ENCODE measurements at regions not wholly inside any gene's neighbourhood (a gene's known extent, or its start where the extent isn't known, plus 50 kb on each side); places are given as distances from the start of the nearest gene placed in this dataset.
"Not testable (repeated sequence)": the region's sequence is repeated elsewhere in the genome, so short reads cannot be mapped to it uniquely, and the experiment has no call there.

DNA sequence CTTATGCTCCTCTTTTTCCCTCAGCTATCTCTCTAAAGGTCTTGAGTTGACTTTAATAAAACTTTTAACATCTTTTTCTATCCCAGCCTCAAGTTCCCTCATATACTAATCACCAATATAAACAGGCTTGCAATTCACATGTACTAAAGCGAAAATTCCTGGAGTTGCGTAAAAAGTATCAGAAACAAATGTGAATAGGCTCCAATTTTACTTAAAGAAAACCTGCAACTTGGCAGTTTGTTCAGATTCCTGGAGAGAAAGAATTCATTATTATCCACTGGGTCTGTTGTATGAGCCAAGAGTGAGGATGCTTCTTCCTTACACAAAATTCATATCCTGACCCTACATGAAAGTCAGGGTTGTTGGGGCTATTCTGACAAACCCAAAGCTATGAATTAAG, 384.2 kb downstream of the DTWD2 start:
- no peak for DNase-seq (ENCODE audit: low spot score)

DNA sequence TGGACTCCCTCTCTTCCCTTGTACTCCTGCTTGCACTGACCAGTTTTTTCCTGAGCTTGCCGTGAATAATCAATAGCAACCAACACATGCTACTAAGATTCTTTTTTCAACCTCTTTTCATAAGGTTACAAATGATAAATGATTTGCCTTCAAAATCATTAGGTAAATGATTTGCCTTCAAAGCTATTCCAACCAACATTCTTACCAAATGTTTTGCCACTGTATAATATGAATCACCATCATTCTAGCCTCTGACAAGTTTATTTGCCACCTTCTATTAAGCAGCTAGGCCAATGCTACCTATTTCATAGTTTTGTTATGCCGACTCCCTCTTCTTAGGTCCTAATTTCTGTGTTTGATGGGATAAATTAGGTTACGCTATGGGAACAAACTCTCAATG, 385.1 kb downstream of the DTWD2 start:
- no peak for DNase-seq (ENCODE audit: low spot score)

DNA sequence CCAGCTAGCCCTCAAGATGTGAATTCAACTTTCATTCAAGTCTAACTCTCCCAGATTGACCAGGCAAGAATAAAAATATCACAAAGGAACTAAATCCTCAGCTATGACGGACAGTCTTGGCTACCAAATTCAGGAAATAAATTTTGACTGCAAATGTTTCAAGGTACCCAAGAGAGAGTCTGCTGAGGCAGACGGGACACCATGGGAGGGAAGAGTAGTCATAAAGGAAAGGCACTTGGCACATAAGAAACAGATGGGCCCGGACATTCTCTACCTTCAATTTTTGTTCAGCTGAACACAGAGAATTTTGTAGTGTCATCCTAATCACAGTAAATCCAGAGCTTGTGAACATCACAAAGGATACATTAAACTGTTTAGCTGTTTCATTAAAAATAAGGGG, 390.0 kb downstream of the DTWD2 start:
- no peak for DNase-seq (ENCODE audit: low spot score)

DNA sequence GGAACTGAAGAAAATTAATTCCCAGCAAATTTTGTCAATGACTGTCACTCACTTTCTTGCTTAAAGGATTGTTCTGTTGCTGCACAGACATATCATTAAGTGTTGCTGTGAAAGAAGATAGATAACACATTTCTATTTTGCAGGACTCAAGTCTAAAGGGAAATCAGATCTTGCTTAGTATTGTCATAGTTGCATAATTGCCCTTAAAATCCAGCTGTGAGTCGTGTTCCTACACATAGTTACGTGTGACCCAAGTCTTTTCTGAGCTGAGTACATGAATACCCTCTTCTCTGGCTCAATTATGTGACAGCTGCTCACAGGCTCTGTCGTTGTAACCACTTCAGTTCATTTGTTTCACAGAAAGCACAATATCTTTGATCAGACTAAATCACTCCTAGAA, 390.8 kb downstream of the DTWD2 start:
- no peak for DNase-seq (ENCODE audit: low spot score)

DNA sequence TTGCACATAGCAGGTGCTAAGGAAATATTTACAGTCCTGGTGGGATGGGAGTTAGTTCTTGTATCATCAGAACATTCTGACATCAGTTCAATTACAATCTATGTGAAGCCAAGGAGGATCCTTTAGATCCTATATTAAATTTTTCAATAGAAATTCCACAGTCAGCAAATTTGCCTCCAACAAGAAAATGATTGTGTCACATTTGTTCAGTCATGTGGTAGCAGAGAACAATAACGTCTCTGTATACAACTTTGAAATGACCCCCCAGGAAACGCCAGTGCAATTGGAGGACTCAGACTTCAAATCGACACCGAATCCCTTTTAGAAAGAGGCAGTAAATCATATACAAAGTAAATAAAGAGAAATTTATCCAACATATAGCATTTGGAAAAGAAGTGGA, 392.1 kb downstream of the DTWD2 start:
- no peak for DNase-seq (ENCODE audit: low spot score)

DNA sequence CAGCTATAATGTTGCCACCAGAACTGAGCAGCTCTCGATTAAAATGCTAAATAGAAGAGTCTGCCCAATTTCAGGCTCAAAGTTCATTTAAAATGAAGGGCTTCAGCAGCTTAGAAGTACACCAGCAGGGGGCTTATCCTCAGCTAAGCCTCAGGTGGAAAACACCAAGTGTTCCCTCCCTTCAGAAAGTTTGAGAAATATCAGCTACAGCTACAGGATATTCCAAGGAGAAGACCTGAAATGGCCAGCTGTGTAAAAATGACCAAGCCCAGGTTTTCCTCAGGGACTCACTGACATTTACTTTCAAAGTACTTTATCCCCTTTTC, 395.4 kb downstream of the DTWD2 start:
- no peak for DNase-seq (ENCODE audit: low spot score)

DNA sequence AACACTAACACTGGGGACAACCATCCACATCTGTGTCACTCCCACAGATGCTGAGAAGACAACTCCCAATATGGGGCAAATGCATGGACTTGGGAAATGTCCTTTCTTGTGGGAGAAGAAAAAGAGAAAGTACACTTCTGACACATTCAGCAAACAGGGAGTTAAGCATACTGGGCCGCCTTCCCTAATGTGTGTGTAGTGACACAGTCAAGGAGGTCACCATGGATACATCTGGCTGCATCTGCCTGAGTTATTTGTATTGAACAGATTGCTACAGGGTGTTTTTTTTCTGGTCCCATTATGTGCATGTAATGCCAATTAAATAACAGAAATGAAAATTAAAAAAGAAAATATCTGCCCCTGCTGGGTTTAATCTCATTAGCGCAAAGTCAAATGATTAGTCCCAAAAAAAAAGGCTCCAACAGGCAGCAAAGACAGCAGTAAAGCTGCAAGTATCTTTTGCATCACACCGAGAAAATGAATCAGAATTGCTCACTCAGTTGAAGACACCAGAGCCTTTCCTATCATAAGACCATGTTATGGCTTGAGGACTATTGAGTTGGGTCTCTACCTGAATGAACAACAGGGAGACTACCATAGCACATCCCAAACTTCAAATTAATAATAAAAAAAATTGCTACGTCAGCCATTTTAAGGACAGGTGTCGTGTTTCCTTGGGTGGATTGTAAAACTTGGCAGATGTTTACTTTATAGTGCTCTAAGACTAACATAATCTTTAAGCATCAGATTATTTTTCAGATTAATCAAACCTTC, 395.9 kb downstream of the DTWD2 start:
- DNase-seq (ENCODE audit: low spot score) = no peak

DNA sequence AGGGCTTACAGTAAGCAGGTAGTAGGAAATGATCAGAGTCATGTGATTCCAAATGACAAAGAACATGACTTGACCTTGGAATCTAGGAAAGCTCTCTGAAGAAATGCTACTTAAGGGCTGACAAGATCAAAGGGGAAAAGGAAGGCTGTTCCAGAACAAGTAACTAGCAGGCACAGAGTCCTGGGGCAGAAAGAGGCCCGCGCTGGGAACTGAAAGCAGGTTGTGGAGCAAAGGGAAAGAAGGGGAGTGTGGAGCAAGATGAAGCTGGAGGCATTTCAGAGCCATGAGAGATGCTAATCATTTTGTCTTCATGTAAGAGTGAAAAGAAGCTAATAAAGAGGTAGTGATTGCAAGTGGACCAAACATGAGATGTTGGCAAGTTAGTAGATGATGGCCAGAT, 397.5 kb downstream of the DTWD2 start:
- DNase-seq (ENCODE audit: low spot score) = no peak

DNA sequence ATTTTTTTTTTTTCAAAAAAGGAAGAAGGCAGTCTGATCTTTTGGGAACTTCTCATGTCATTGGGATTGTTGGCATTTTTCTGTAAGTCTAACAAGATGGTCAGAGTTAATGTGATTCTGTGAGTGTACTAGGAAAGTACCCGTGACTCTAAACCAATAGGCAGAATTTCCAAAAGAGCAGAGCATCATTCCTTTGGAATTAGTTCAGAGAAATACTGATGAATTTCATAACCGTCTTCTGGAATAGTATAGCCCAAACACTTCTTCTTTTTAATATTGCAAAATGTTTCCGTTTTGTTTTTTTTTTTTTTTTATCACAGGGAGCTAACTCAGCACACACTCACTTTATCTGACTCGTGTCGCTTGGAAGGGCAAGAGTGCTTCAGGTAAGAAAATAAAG, 407.4 kb downstream of the DTWD2 start:
- no peak for DNase-seq (ENCODE audit: low spot score)

DNA sequence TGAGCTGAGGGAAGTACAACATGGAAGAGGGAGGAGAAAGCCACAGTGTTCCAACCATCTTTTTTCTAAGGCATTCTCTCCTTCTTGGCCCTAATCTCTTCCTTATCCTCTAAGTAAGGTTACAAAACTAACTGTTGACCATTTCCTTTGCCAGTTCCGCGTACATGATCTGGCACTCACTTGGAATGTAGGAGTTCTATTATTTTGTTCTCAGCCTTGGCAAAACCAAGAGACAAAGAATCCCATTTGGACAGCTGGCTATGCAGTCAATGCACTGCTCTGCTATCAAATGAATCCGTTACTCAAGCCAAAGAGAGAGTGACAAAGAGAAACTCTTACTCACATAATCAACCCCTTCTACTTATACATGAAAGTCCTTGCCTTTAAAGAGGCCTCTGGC, 410.3 kb downstream of the DTWD2 start:
- DNase-seq (ENCODE audit: low spot score) = no peak

DNA sequence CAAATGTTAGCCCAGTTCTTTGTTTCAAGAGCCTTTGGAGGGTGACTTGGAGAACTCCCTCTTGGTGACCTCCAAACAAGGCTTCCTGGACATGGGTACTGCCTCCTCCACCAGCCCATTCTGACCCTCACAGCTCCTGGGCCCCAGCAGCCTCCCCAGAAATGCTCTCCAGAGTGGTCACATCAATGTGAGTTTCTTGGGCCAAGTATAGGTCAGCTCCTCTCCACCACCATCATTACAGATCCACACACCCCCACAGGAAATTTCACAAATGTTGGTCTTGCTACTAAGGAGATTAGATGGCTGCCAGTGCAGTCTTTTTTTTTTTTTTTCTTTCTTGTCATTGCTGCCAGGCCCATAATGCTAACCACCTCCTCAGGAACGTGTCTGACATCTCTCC, 410.7 kb downstream of the DTWD2 start:
- no peak for DNase-seq (ENCODE audit: low spot score)

DNA sequence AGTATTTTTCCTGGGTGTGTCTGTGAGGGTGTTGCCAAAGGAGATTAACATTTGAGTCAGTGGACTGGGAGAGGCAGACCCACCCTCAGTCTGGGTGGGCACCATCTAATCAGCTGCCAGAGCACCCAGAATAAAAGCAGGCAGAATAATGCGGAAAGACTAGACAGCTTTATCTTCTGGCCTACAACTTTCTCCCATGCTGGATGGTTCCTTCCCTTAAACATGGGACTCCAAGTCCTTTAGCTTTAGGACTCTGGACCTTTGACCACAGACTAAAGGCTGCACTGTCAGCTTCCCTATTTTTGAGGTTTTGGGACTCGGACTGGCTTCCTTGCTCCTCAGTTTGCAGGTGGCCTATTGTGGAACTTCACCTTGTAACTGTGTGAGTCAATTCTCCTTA, 418.1 kb downstream of the DTWD2 start:
- DNase-seq (ENCODE audit: low spot score) = not testable (repeated sequence)

DNA sequence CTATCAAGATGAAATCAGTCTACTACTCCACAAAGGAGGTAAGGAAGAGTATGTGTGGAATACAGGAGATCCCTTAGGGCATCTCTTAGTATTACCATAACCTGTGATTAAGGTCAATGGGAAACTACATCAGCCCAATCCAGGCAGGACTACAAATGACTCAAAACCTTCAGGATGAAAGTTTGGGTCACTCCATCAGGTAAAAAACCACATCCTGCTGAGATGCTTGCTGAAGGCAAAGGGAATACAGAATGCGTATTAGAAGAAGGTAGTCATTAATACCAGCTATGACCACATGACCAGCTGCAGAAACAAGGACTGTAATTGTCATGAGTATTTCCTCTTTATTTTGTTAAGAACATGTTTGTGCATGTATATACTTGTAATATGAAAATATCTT, 418.8 kb downstream of the DTWD2 start:
- DNase-seq (ENCODE audit: low spot score) = not testable (repeated sequence)

DNA sequence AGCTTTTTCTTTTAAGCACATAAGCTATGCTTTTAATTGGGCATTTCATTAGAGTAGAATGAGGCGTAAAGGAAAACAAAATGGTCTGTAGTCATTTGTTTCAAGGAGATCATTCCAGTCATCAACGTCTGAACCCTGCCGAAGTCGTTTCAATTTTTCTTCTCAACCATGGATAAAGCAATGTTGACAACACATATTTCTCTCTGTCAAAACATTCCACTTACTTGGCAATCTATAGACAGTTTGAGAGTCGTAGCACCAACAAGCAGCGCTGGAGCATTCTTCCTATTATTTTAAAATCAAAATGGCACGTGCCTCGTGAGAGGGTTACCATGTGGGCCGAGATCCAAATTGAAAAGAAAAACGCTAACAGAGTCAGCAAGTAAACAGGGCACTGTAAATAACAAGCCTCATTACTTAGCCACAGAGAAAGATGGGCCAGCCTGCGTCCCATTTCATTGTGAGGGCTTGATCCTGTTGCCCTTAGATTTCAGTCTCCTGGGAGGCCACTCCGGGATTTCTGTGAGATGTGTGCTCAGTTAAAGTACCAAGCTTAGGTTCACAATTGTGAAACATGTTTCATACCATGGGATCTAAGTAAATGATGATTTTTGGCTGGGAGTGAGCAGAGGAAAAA, 422.9 kb downstream of the DTWD2 start:
- DNase-seq (ENCODE audit: low spot score) = no peak

DNA sequence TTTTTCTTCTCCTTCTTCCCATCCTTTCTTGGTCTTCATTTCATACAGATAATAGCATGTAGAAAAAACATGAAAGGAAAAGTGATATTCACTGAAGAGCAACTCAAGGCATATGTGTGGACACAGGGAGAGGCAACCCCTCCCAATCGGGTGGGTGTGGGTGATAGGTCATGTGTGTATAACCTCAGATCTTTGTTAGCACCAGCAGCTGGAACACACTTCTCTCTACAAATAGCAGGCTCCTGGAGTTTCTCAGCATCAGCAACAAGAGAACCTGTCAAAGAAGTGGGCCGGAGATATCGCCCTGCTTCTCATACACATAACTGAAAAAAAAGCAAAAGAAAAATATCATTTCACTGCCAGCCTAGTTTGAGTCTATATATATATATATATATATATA, 426.4 kb downstream of the DTWD2 start:
- no peak for DNase-seq (ENCODE audit: low spot score)

DNA sequence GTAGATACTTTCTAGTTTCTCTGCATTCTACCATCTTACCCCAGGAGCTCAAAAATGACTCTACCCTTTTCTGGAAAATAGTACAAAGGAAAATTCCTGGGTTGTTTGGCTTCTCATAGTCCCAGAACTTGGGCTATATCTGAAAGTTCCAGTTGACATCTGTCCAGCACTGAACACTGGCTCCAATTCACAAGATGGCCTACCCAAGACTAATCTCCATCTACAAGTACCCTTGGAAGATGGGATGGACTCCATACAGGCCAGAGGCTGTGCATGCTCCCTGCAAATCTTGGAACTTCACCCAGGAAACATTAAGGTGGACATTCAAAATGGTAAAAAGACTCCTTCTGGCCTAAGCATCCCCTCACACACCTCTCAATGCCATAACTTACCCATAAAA, 427.1 kb downstream of the DTWD2 start:
- DNase-seq (ENCODE audit: low spot score) = no peak

DNA sequence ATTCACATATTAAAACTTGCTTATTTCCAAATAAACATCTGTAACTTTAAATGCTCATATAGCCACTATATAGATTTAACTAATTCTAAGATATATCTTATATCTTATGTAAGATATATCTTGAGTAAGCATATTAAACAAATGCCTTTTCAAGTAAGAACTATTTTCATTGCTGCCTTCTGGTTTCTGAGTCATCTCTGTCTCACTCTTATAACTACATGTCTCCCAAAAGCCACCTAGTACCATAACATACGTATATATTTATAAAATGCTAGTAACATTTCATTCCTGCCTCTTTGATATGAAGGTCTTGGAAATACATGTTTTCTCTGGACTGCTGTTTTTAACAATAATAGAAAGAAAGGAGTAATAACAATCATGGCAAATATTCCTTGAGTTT, 429.5 kb downstream of the DTWD2 start:
- no peak for DNase-seq (ENCODE audit: low spot score)

DNA sequence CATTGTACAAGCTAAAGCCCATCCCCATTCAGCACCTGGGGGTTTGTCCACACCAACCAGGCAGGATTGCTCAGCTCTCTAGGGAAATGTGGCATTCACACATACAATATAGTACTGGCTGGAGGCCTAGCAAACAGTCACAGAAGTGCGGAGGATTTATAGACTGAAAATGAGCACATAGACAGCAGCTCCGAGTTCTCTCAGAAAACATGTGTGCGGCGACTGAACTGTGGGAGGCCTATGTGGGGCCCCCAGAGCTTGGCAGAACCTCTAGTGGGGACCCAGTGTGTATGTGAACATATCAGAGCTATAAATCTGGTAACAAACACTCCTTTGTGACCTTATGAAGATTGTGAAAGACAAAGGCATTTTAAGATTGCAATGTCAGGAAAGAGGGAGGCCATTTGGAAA, 431.1 kb downstream of the DTWD2 start:
- no peak for DNase-seq (ENCODE audit: low spot score)

DNA sequence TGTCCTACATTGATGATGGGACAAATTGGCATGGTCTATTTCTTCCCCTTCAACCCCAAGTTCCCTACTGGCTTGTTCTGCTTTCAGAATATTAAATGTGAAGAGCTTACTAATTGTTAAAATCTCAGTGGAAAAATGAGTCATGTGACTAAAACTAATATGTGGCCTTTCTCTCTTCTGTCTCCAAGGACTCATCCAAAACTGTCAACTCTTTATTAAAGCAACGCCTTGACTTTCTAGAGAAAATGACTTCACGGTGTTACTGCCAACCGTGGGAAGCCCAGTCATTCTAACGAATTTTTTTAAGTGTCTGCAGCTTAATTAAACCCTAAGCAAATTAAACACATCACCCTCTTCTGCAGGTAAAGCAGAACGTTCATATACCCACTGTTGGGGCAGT, 431.6 kb downstream of the DTWD2 start:
- DNase-seq (ENCODE audit: low spot score) = no peak

DNA sequence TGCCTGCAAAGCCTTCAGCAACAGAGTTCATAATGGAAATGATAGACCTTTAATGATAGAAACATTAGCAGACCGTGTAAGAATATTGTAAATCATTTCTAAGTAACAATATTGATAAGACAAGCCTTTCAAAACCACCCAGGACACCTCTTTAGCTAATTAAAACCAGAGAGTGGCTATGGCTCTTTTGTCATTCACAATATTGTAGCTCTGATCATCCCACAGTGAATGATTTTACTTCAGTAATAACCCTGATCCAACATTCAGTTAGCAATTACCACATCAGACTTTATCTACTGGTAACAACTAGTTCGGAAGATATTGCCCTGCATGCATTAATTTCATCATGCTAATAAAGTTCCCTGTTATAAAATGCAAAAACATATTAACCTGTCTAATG, 432.6 kb downstream of the DTWD2 start:
- DNase-seq (ENCODE audit: low spot score) = no peak

DNA sequence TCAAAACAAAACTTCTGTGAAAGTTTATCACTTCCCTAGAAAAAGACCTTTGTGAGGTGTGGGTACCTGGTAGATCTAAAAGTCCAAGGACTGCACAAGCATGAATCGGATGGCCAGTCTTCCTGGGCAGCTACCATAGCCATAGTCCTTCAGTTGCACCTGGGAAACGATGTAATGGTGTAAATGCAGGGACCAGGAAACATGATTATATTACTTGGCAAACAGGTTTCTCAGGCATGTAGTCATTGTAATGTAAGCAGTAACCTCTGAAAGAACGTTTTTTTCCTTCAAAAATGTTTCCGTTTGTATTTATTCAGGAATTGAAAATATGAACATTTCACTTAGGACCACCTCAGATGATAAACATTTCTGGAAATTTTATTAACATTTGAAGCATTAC, 433.4 kb downstream of the DTWD2 start:
- no peak for DNase-seq (ENCODE audit: low spot score)

DNA sequence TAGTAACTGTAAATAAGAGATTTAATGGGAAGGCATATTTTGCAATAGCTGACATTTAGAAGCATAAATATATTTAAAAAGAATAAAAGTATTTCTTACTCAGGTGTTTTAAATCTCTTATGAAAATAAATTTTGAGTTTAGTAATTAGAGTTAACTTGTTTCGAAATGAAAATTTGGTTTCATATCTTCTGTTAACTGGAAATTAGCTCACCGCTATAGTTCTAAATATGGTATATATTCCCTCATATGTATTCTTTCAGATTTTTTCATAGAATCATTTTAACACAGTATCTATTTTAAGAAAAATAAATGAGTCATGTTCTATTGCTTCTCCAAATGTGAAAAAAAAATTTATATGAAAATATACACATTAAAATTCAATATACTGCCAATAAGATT, 434.1 kb downstream of the DTWD2 start:
- DNase-seq (ENCODE audit: low spot score) = no peak

DNA sequence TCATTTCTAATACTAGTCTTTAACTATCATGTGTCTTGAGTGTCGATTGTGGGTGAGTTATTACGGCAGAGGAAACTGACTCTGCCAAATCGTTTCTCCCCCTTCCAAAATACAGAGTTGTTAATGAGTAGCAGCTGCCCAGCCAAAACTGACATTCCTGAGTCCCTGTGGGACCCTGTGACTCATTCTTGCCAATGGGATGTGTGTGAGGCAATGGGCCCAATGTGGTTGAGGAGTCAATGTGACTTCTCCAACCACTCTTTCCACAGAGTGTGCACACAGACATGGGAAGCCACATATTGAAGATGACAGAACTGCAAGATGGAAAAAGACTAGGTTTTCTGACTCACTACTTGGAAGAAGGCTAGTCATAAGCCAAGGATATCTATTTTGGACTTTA, 434.7 kb downstream of the DTWD2 start:
- DNase-seq (ENCODE audit: low spot score) = no peak

DNA sequence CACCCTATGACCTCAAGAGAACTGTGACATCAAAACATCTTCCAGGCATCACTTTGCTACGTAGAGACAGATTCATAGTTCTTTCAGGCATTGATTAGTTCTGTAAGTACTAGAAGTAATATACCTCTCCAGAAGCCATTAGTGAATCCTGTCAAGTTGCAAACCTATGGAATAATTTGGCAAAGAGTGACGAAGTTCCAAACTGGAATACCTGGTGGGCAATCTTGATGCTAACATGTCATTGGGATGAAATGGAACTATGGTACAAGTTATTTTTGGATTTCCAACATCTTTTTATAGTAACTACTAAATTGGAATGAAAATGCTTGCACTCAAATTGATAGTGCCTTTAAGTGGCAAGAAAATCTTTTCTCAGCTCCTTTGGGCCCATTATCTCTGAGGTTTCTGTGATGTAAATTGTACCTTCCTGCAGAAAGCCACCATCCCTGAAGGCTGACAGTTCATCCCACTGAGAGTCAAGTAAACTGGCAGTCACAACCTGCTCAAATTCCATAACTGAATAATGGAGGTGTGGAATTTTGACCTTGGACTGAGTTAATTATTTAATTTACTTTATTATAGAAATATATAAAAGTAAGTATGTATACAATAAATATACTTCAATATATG, 435.5 kb downstream of the DTWD2 start:
- no peak for DNase-seq (ENCODE audit: low spot score)

All from hematopoietic multipotent progenitor cell treated with erythropoietin and hydrocortisone succinate and interleukin-3 and kit ligand, for 17 days (in vitro differentiated cells).